ENCODE measurements at regions not wholly inside any gene's neighbourhood (a gene's known extent, or its start where the extent isn't known, plus 50 kb on each side); places are given as distances from the start of the nearest gene placed in this dataset.

DNA sequence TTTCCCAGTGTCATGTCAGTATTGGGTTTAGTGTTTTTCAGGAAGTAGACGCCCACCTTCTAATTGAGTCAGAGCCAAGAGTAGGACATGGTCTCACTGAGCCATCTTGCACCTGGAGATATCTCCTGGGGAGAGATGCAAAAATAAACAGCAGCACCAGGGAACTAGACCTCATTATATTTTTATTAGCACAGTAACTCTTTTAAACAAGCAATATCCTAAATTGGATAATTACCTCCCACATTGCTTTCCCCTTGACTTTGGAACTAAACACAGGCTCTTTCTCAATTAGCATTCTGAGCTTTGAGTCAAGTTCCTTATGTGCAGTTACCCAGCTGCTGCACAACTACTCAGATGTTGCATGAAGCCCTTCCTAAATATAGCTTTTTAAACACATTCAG is 175.4 kb downstream of the IBTK start:
- no peaks in the 10 kb centered on the region for H3K36me3 ChIP-seq (replicated peaks in 1 of 2)
- WGBS, 4 donors, result 29 to 38% (median 36%) methylated on average over 1 of the region's 1 CpG
- TF ChIP-seq, protein P1, sequence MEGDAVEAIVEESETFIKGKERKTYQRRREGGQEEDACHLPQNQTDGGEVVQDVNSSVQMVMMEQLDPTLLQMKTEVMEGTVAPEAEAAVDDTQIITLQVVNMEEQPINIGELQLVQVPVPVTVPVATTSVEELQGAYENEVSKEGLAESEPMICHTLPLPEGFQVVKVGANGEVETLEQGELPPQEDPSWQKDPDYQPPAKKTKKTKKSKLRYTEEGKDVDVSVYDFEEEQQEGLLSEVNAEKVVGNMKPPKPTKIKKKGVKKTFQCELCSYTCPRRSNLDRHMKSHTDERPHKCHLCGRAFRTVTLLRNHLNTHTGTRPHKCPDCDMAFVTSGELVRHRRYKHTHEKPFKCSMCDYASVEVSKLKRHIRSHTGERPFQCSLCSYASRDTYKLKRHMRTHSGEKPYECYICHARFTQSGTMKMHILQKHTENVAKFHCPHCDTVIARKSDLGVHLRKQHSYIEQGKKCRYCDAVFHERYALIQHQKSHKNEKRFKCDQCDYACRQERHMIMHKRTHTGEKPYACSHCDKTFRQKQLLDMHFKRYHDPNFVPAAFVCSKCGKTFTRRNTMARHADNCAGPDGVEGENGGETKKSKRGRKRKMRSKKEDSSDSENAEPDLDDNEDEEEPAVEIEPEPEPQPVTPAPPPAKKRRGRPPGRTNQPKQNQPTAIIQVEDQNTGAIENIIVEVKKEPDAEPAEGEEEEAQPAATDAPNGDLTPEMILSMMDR (IDR thresholded peaks at IDR 0.05), result no peak
- no peak for TF ChIP-seq POLR2A (IDR thresholded peaks at IDR 0.05)
- DNase-seq, result no peak
- intact Hi-C loops (cut with DNase I), result no loop called here
- no peak overlapping the region for H3K27ac ChIP-seq
- no peaks in the 10 kb centered on the region for H3K27me3 ChIP-seq
- peaks cover 0 to 8% of the 10 kb centered on the region in 2 donors for H3K4me1 ChIP-seq (replicated peaks in 1 of 2)
- no peak overlapping the region for H3K4me3 ChIP-seq
- H3K9me3 ChIP-seq (replicated peaks in 1 of 3), result no peaks in the 10 kb centered on the region

DNA sequence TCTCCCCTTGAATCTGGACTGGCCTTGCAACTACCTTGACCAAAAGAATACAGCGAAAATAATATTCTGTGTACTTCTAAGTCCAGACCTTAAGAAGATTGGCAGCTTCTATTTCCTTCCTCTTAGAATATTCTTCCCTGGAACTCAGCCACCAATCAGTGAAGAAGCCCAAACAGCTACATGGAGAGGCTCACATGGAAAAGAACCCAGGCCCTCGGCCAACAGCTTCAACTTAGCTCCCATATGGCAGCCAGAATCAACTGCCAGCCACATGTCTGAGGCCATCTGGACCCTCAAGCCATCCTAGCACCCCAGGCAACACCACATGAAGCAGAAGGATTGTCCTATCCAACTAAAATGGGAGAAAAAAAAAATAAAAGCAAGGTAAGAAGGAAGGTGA is 178.8 kb downstream of the IBTK start:
- 34 to 47% (median 43%) methylated on average over 2 of the region's 2 CpGs for WGBS, 4 donors
- TF ChIP-seq, protein P1 (IDR thresholded peaks at IDR 0.05), result no peak
- TF ChIP-seq POLR2A (IDR thresholded peaks at IDR 0.05), result no peak
- Histone ChIP-seq H3K4me3 (no peak overlapping the region), H3K27ac (no peak overlapping the region), H3K9me3 (replicated peaks in 1 of 3) (no peaks in the 10 kb centered on the region), H3K36me3 (replicated peaks in 1 of 2) (no peaks in the 10 kb centered on the region), H3K4me1 (replicated peaks in 1 of 2) (peaks cover 0 to 3% of the 10 kb centered on the region in 2 donors), H3K27me3 (no peaks in the 10 kb centered on the region)
- intact Hi-C loops (cut with DNase I), result no loop called here
- no peak for DNase-seq

DNA sequence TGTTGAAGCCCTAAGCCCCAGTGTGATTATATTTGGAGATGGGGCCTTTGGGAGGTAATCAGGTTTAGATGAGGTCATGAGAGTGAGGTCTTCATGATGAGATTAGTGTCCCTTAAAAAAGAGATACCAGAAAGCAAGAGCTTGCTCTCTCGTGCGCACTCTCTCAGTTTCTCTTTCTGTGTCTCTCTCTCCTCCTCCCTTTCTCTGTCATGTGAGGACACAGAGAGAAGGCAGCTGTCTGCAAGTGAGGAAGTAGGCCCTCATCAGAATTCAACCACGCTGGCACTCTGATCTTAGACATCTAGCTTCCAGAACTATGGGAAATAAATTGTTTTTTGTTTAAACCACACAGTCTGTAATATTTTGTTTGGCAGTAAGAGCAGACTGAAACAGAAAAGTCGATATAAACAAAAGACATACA is 180.5 kb downstream of the IBTK start:
- Histone ChIP-seq H3K27ac (no peak overlapping the region), H3K4me1 (replicated peaks in 1 of 2) (no peaks in the 10 kb centered on the region), H3K9me3 (replicated peaks in 1 of 3) (no peaks in the 10 kb centered on the region), H3K27me3 (no peaks in the 10 kb centered on the region), H3K36me3 (replicated peaks in 1 of 2) (no peaks in the 10 kb centered on the region), H3K4me3 (no peak overlapping the region)
- peak in 3 of 7 donors; percentile 10 to 17 (median 10) for DNase-seq
- WGBS, 4 donors, result 60 to 72% (median 68%) methylated on average over 4 of the region's 4 CpGs
- intact Hi-C loops (cut with DNase I), result no loop called here
- TF ChIP-seq POLR2A (IDR thresholded peaks at IDR 0.05), result no peak
- TF ChIP-seq, protein P1 (IDR thresholded peaks at IDR 0.05), result no peak

DNA sequence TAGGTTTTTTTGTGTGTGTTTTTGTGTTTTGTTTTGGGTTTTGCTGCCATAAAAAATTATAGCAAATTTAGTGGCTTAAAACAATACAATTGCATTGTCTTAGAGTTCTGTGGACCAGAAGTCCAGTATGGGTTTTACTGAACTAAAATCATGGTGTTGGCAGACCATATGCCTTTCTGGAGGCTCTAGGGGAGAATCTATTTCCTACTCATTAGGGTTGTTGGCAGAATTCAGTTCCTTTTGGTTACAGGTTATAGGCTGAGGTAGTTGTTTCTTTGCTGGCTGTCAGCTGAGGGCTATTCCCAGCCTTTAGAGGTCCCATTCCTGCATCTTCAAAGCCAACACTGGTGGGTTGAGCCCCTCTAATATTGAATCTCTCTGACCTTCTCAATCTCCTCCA is 181.3 kb downstream of the IBTK start:
- H3K4me1 ChIP-seq (replicated peaks in 1 of 2), result no peaks in the 10 kb centered on the region

More for the DNA sequence above, 181.3 kb downstream of the IBTK start:
- H3K36me3 ChIP-seq (replicated peaks in 1 of 2), result no peaks in the 10 kb centered on the region
- TF ChIP-seq, protein P1 (IDR thresholded peaks at IDR 0.05), result no peak
- no peak overlapping the region for H3K27ac ChIP-seq
- no peak for DNase-seq
- H3K9me3 ChIP-seq (replicated peaks in 1 of 3), result no peaks in the 10 kb centered on the region
- intact Hi-C loops (cut with DNase I), result no loop called here
- H3K4me3 ChIP-seq, result no peak overlapping the region
- H3K27me3 ChIP-seq, result no peaks in the 10 kb centered on the region
